GM12878 (cell line): ENCODE measurements at regions not wholly inside any gene's neighbourhood (a gene's known extent, or its start where the extent isn't known, plus 50 kb on each side); places are given as distances from the start of the nearest gene placed in this dataset.

Experiments used
- ATAC-seq: fragments of 200-7000 bp; cut with Tn5 transposase; 3 replicates; pipeline ENCODE4 v1.9.1; 2020; ENCODE audit warnings: mild to moderate bottlenecking, moderate library complexity
- BruUV-seq: library from RNA; stranded (reverse); fragments of 400-500 nt; replicated peaks from 2 replicates; lab custom pipeline; 2021; lab: Mats Ljungman, UMichigan
- CTCF ChIA-PET: fragments of 300-600 bp; sonication (Branson Sonifier 250); formaldehyde crosslinking; extraction: SDS; loops from one replicate; lab custom pipeline; 2021; ENCODE audit warnings: inconsistent platforms; lab: Yijun Ruan, JAX
- POLR2A ChIA-PET: fragments of 350-600 bp; formaldehyde crosslinking; extraction: SDS; loops from one replicate; lab custom pipeline; 2021; ENCODE audit warnings: inconsistent platforms; lab: Charles Lee
- RAD21 ChIA-PET: fragments of 300-600 bp; sonication (Branson Sonifier 250); formaldehyde crosslinking; loops from one replicate; lab custom pipeline; 2023; ENCODE audit warnings: antibody characterized with exemption; ENCODE audit not compliant: unreplicated experiment; lab: Charles Lee
- SMC1A ChIA-PET: fragments of 300-600 bp; sonication (Branson Sonifier 250); formaldehyde crosslinking; loops from one replicate; lab custom pipeline; 2023; ENCODE audit not compliant: unreplicated experiment, uncharacterized antibody; lab: Charles Lee
- DNase-seq: peaks from one replicate; pipeline ENCODE4 v3.0.0-alpha.2; 2011; ENCODE audit warnings: low read depth, low spot score
- FAIRE-seq: peaks from 3 replicates; lab custom pipeline; 2011; peaks lifted over from hg19 to GRCh38; lab: Jason Lieb, UNC
- H2AFZ ChIP-seq: 2 replicates; pipeline ENCODE4 v1.6.0; 2011; ENCODE audit warnings: low read depth, low read length, control low read depth; ENCODE audit not compliant: control insufficient read depth
- H3K27ac ChIP-seq: 2 replicates; pipeline ENCODE4 v1.5.1; 2011; ENCODE audit warnings: control low read depth; ENCODE audit not compliant: control insufficient read depth, insufficient read depth
- H3K27me3 ChIP-seq, 2 experiments: replicated peaks in 1 of 2; 2 replicates each; pipeline versions ENCODE4 v1.6.0 to v1.6.1; 2011; ENCODE audit warnings: low read length in 1 of 2; ENCODE audit not compliant: control insufficient read depth in 2 of 2, insufficient read depth in 2 of 2
- H3K36me3 ChIP-seq, 2 experiments: 2 replicates each; pipeline ENCODE4 v1.5.1; 2011; ENCODE audit warnings: low read length in 1 of 2; ENCODE audit not compliant: control insufficient read depth in 2 of 2, insufficient read depth in 2 of 2
- H3K4me1 ChIP-seq: 2 replicates; pipeline ENCODE4 v1.6.1; 2011; ENCODE audit warnings: mild to moderate bottlenecking, low read length, moderate library complexity, mixed read lengths; ENCODE audit not compliant: control insufficient read depth, insufficient read depth
- H3K4me2 ChIP-seq: 2 replicates; pipeline ENCODE4 v1.6.0; 2011; ENCODE audit warnings: control low read depth; ENCODE audit not compliant: control insufficient read depth, insufficient read depth
- H3K4me3 ChIP-seq: fragments of 200-600 bp; sonication (generic); 2 replicates; pipeline ENCODE4 v1.5.1; 2016
- H3K79me2 ChIP-seq: 2 replicates; pipeline ENCODE4 v1.6.0; 2011; ENCODE audit warnings: low read length; ENCODE audit not compliant: control insufficient read depth, insufficient read depth
- H3K9ac ChIP-seq: 2 replicates; pipeline ENCODE4 v1.8.0; 2011; ENCODE audit warnings: low read length, control low read depth, mixed read lengths; ENCODE audit not compliant: control insufficient read depth, insufficient read depth
- H3K9me3 ChIP-seq: replicated peaks from 3 replicates; pipeline ENCODE4 v1.5.1; 2011; ENCODE audit warnings: mild to moderate bottlenecking, low read length; ENCODE audit not compliant: control insufficient read depth, insufficient read depth
- H4K20me1 ChIP-seq: 2 replicates; pipeline ENCODE4 v1.6.0; 2011; ENCODE audit not compliant: control insufficient read depth, insufficient read depth
- ATF7 ChIP-seq: fragments of 450-650 bp; IDR thresholded peaks from 2 replicates; pipeline ENCODE4 v1.6.1; 2016; ENCODE audit warnings: low read depth, mild to moderate bottlenecking
- CREB1 ChIP-seq: IDR thresholded peaks from 2 replicates; pipeline ENCODE4 v1.6.1; 2012; ENCODE audit warnings: low read depth, mild to moderate bottlenecking, inconsistent platforms
- GABPA ChIP-seq: IDR thresholded peaks from 2 replicates; pipeline ENCODE4 v1.6.1; 2014; ENCODE audit warnings: antibody characterized with exemption, low read depth, mild to moderate bottlenecking, inconsistent platforms
- KAT2A ChIP-seq: conservative IDR thresholded peaks from 2 replicates; pipeline ENCODE4 v1.6.1; 2011; ENCODE audit warnings: low read depth, low read length; ENCODE audit not compliant: control insufficient read depth
- MEF2B ChIP-seq: fragments of 450-650 bp; IDR thresholded peaks from 2 replicates; pipeline ENCODE4 v1.6.1; 2018; ENCODE audit warnings: mild to moderate bottlenecking, moderate library complexity; ENCODE audit not compliant: partially characterized antibody, poor library complexity, severe bottlenecking
- NFYA ChIP-seq: IDR thresholded peaks from 2 replicates; pipeline ENCODE4 v1.6.1; 2011; ENCODE audit warnings: low read depth, mild to moderate bottlenecking, low read length, improper control_type of control experiment, borderline replicate concordance
- SUZ12 ChIP-seq: fragments of 200-600 bp; sonication (generic); IDR thresholded peaks from one replicate; pipeline ENCODE4 v1.6.1; 2018; ENCODE audit warnings: antibody characterized with exemption, mild to moderate bottlenecking; ENCODE audit not compliant: unreplicated experiment
- TARDBP ChIP-seq: IDR thresholded peaks from 2 replicates; pipeline ENCODE4 v1.6.1; 2016; ENCODE audit warnings: borderline replicate concordance
- TCF3 ChIP-seq: IDR thresholded peaks from 2 replicates; pipeline ENCODE4 v1.6.1; 2012; ENCODE audit warnings: low read depth, mild to moderate bottlenecking, low read length, borderline replicate concordance; ENCODE audit not compliant: insufficient read depth
- WRNIP1 ChIP-seq: IDR thresholded peaks from 2 replicates; pipeline ENCODE4 v1.6.1; 2011; ENCODE audit warnings: low read depth, low read length, improper control_type of control experiment, borderline replicate concordance
- ZNF384 ChIP-seq: IDR thresholded peaks from 2 replicates; pipeline ENCODE4 v1.6.1; 2012; ENCODE audit warnings: low read depth, mild to moderate bottlenecking, low read length, improper control_type of control experiment, borderline replicate concordance
- WGBS: methylation state at CpG from one replicate; pipeline ENCODE4 v1.1.6; 2016; ENCODE audit warnings: low lambda C conversion rate; ENCODE audit not compliant: insufficient replicate concordance, insufficient coverage; ENCODE audit errors: missing lambda C conversion rate; 5-methylcytosine and 5-hydroxymethylcytosine counted together
- in situ Hi-C: fragments of 300-500 bp; cut with MboI; formaldehyde crosslinking; loops from 9 replicates; pipeline ENCODE4 v1.14.3; 2018; ENCODE audit warnings: mixed read lengths
- intact Hi-C: fragments of 100-400 bp; cut with micrococcal nuclease; formaldehyde crosslinking; loops from one replicate; pipeline ENCODE4 v1.14.2; 2022; ENCODE audit not compliant: unreplicated experiment
- TF ChIP-seq, protein P1 (sequence below): IDR thresholded peaks from 2 replicates; pipeline ENCODE4 v1.6.1; 2011; ENCODE audit warnings: low read depth, low read length, improper control_type of control experiment, borderline replicate concordance

DNA sequence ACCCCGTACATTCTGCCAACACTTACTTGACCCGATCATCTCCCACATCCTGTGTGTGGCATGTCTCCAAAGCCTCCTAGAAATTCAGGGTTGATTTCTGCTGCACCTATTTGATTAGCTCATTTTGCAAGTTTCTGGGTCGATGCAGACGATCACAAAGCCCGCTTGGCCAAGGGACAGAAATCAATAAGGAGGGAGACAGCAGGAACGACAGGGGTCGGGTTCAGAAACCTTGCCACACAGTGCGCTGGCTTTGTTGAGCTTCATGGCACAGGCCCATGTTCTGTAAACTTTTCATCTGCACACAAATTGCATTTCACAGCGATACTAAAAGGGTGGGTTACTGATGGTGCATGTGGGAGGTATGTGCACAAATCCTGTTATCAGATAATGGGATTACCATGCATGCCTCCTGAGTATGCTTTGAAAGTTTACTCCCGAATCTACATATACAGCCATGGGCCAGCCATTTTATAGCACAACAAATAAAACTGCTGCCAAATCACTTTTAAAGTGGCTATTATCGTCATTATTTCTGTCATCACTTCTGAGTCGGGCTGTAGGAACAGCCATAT is 95.9 kb upstream of the ATP11B start:
- peak; percentile 32 for ATAC-seq
- TF ChIP-seq KAT2A: no peak
- no peak for TF ChIP-seq WRNIP1
- TF ChIP-seq NFYA: no peak
- TF ChIP-seq, protein P1, sequence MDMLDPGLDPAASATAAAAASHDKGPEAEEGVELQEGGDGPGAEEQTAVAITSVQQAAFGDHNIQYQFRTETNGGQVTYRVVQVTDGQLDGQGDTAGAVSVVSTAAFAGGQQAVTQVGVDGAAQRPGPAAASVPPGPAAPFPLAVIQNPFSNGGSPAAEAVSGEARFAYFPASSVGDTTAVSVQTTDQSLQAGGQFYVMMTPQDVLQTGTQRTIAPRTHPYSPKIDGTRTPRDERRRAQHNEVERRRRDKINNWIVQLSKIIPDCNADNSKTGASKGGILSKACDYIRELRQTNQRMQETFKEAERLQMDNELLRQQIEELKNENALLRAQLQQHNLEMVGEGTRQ: no peak
- TF ChIP-seq GABPA: no peak
- TF ChIP-seq TCF3: no peak
- no peak for TF ChIP-seq CREB1
- TF ChIP-seq ZNF384: no peak
- no peak for TF ChIP-seq SUZ12
- TF ChIP-seq TARDBP: no peak
- TF ChIP-seq ATF7: no peak
- TF ChIP-seq MEF2B: no peak
- DNase-seq: no peak
- WGBS: 57% methylated on average over 12 of the region's 12 CpGs
- no peak overlapping the region for H3K9ac ChIP-seq
- ChIA-PET CTCF (interaction anchor here (1.7 to 1.8 kb wide), 2 partner anchors 11 to 13 kb away, joined by 4 to 7 read pairs; no protein-coding TSS in a partner anchor), SMC1A (interaction anchor here (0.9 to 2.4 kb wide), 3 partner anchors 11 to 14 kb away, joined by 3 to 6 read pairs (median 5); no protein-coding TSS in a partner anchor), POLR2A (interaction anchor here (0.6 kb wide), 1 partner anchor 691 kb away, joined by 6 read pairs; no protein-coding TSS in a partner anchor), RAD21 (no interaction called here)
- BruUV-seq: no TSS peak
- H3K4me3 ChIP-seq: no peak overlapping the region
- H3K4me1 ChIP-seq: no peaks in the 10 kb centered on the region
- H3K4me2 ChIP-seq: no peak overlapping the region
- no peaks in the 10 kb centered on the region for H4K20me1 ChIP-seq
- H3K36me3 ChIP-seq: no peaks in the 10 kb centered on the region
- no peaks in the 10 kb centered on the region; a peak in 1 of 4 replicates for H3K27me3 ChIP-seq
- in situ Hi-C loops (no loop called here), intact Hi-C loops (no loop called here)
- no peak overlapping the region for H2AFZ ChIP-seq
- H3K79me2 ChIP-seq: no peaks in the 10 kb centered on the region
- no peak for FAIRE-seq
- no peaks in the 10 kb centered on the region for H3K9me3 ChIP-seq
- H3K27ac ChIP-seq: no peak overlapping the region
